Body of pancreas (tissue), 4 donors: ENCODE measurements at regions not wholly inside any gene's neighbourhood (a gene's known extent, or its start where the extent isn't known, plus 50 kb on each side); places are given as distances from the start of the nearest gene placed in this dataset.

Source experiments
- POLR2A ChIP-seq, 3 donors: fragments of 450-650 bp; IDR thresholded peaks; one replicate each; pipeline ENCODE4 v1.6.1; 2016; ENCODE audit warnings: antibody characterized with exemption in 3 of 3, mild to moderate bottlenecking in 2 of 3
- TF ChIP-seq, protein P1 (sequence below), 7 experiments: fragments of 450-650 bp in 4 of 7; fragments of 200-600 bp in 3 of 7; sonication (generic) in 3 of 7; IDR thresholded peaks; one replicate each; pipeline ENCODE4 v1.5.1; 2016 to 2019; ENCODE audit warnings: antibody characterized with exemption in 7 of 7

DNA sequence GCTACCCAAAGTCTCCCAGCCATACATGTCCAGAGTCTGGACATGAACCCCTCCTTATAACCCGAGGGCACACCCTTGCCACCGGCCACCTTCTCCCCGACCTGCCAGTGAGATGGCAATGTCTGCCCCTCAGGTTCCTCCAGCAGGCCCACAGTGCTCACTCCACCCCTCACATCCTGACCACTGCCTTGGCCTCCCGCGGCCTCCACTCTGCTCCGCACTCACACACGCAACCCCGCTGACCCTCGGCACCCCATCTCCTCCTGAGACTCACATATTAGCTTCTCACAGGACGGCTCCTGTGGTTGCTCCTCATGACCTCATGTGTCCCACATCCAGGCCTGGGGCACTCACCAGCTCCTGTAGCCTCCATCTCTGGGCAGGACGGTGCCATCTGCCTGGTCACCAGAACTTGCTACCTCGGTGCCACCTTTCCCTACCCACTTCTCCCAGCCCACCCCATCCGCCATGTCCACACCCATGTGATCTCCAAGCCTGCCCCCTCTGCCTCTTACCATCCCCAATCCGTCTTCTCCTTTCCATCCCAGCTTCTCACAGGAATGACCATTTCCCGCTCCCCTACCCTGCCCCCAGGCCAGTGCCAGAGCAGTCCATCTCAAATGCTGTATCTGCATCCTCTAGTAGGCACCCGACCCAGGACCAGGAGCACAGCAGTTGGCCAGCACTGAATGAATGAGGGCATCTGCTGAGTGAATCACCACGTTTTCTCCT, 198.6 kb upstream of the DIO3 start:
- TF ChIP-seq, protein P1, sequence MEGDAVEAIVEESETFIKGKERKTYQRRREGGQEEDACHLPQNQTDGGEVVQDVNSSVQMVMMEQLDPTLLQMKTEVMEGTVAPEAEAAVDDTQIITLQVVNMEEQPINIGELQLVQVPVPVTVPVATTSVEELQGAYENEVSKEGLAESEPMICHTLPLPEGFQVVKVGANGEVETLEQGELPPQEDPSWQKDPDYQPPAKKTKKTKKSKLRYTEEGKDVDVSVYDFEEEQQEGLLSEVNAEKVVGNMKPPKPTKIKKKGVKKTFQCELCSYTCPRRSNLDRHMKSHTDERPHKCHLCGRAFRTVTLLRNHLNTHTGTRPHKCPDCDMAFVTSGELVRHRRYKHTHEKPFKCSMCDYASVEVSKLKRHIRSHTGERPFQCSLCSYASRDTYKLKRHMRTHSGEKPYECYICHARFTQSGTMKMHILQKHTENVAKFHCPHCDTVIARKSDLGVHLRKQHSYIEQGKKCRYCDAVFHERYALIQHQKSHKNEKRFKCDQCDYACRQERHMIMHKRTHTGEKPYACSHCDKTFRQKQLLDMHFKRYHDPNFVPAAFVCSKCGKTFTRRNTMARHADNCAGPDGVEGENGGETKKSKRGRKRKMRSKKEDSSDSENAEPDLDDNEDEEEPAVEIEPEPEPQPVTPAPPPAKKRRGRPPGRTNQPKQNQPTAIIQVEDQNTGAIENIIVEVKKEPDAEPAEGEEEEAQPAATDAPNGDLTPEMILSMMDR (IDR thresholded peaks at IDR 0.05), result no peak
- no peak for TF ChIP-seq POLR2A (IDR thresholded peaks at IDR 0.05)
